Colonic mucosa (tissue), 4 donors: ENCODE measurements at regions not wholly inside any gene's neighbourhood (a gene's known extent, or its start where the extent isn't known, plus 50 kb on each side); places are given as distances from the start of the nearest gene placed in this dataset.

ENCODE experiments used
- DNase-seq: peaks from one replicate; pipeline ENCODE4 v3.0.0-alpha.2; 2020
- H3K27ac ChIP-seq: fragments of 200-600 bp; one replicate; pipeline ENCODE4 v1.8.0; 2021
- H3K27me3 ChIP-seq: fragments of 200-600 bp; one replicate; pipeline ENCODE4 v1.8.0; 2021
- H3K36me3 ChIP-seq: fragments of 200-600 bp; one replicate; pipeline ENCODE4 v1.8.0; 2021
- H3K4me1 ChIP-seq: fragments of 200-600 bp; one replicate; pipeline ENCODE4 v1.8.0; 2021; ENCODE audit warnings: mild to moderate bottlenecking
- H3K4me3 ChIP-seq: fragments of 200-600 bp; one replicate; pipeline ENCODE4 v1.8.0; 2021
- H3K9ac ChIP-seq, 2 donors: one replicate each; pipeline ENCODE4 v1.7.0; 2013; ENCODE audit warnings: control low read depth in 2 of 2, low read depth in 2 of 2, low read length in 2 of 2
- H3K9me3 ChIP-seq: fragments of 200-600 bp; one replicate; pipeline ENCODE4 v1.8.0; 2021
- intact Hi-C: fragments of 100-400 bp; cut with DNase I; formaldehyde crosslinking; loops from one replicate; pipeline ENCODE4 v1.14.1; 2022
- TF ChIP-seq, protein P1 (sequence below): fragments of 200-600 bp; IDR thresholded peaks from one replicate; pipeline ENCODE4 v1.8.0; 2022; ENCODE audit warnings: antibody characterized with exemption, mild to moderate bottlenecking
- donor health status: healthy.
- donor health status: DM: no; HTN: no; CAD: no.
- donor health status: DM: no; HTN: no; CAD: no.

DNA sequence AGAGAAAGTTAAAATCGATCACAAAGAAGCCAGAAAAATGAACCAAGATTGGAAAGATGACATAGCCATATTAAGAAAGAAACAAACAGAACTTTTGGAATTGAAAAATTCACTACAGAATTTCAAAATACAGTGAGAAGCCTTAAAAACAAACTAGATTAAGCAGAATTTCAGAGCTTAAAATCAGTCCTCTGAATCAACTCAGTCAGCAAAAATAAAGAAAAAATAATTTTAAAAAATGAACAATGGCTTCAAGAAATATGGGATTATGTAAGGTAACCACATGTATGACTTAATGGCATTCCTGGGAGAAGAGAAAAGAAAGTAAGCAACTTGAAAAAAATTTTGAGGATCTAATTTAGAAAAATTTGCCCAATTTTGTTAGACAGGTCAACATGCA, 696.2 kb downstream of the TSN start:
- Histone ChIP-seq H3K36me3 (no peaks in the 10 kb centered on the region), H3K27ac (no peak overlapping the region), H3K27me3 (no peaks in the 10 kb centered on the region), H3K4me1 (no peaks in the 10 kb centered on the region), H3K4me3 (no peak overlapping the region), H3K9ac (no peak overlapping the region), H3K9me3 (no peaks in the 10 kb centered on the region)
- DNase-seq, result no peak
- TF ChIP-seq, protein P1, sequence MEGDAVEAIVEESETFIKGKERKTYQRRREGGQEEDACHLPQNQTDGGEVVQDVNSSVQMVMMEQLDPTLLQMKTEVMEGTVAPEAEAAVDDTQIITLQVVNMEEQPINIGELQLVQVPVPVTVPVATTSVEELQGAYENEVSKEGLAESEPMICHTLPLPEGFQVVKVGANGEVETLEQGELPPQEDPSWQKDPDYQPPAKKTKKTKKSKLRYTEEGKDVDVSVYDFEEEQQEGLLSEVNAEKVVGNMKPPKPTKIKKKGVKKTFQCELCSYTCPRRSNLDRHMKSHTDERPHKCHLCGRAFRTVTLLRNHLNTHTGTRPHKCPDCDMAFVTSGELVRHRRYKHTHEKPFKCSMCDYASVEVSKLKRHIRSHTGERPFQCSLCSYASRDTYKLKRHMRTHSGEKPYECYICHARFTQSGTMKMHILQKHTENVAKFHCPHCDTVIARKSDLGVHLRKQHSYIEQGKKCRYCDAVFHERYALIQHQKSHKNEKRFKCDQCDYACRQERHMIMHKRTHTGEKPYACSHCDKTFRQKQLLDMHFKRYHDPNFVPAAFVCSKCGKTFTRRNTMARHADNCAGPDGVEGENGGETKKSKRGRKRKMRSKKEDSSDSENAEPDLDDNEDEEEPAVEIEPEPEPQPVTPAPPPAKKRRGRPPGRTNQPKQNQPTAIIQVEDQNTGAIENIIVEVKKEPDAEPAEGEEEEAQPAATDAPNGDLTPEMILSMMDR, result no peak
- intact Hi-C loops, result loop anchor here (5.0 kb wide), 2 partner anchors 474 to 639 kb away; no protein-coding TSS in a partner anchor

DNA sequence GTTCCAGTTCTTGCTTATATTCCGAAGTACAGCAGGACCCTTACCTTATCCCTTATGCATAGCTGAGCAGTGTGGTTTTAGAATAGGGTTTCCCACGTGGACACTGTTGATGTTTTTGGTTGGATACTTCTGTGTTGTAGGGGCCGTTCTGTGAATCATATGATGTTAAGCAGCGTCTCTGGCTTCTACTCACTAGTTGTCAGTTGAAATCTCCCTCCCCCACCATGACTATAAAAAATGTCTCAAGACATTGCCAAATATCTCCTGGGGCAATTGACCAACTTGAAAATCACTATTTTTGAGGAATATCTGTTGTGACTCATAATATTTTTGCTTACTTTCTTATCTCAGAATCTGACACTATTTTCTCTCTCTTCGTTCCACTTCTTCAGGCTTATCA, 713.7 kb downstream of the TSN start:
- no peak for DNase-seq
- Histone ChIP-seq H3K36me3 (no peaks in the 10 kb centered on the region), H3K4me1 (no peaks in the 10 kb centered on the region), H3K9me3 (no peaks in the 10 kb centered on the region), H3K27ac (no peak overlapping the region), H3K4me3 (no peak overlapping the region), H3K27me3 (no peaks in the 10 kb centered on the region), H3K9ac (no peak overlapping the region)
- TF ChIP-seq, protein P1, result no peak
- intact Hi-C loops, result no loop called here

DNA sequence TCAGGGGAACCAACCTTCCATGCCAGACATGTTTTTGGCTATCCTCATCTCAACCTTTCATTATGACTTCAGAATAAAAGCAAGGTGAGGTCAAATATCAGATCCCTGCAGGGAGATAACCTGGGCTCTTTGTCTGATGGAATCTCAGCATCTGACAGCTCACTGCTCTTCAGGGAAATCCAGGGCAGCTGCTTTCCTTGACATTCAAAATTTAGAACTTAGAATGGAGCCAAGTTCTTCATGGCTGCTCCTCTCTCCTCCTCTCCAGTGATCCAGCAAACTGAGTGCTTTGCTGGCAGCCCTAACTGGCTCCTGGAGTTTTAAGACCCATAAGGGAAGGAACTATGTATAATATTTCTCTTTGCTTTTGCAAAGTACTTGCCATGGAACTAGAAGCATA, 716.3 kb downstream of the TSN start:
- H3K9me3 ChIP-seq, result no peaks in the 10 kb centered on the region
- no peak overlapping the region for H3K27ac ChIP-seq
- no peak overlapping the region for H3K4me3 ChIP-seq
- DNase-seq, result no peak
- TF ChIP-seq, protein P1, result no peak
- H3K9ac ChIP-seq, result no peak overlapping the region
- H3K4me1 ChIP-seq, result no peaks in the 10 kb centered on the region
- no peaks in the 10 kb centered on the region for H3K36me3 ChIP-seq
- no peaks in the 10 kb centered on the region for H3K27me3 ChIP-seq
- intact Hi-C loops, result no loop called here

DNA sequence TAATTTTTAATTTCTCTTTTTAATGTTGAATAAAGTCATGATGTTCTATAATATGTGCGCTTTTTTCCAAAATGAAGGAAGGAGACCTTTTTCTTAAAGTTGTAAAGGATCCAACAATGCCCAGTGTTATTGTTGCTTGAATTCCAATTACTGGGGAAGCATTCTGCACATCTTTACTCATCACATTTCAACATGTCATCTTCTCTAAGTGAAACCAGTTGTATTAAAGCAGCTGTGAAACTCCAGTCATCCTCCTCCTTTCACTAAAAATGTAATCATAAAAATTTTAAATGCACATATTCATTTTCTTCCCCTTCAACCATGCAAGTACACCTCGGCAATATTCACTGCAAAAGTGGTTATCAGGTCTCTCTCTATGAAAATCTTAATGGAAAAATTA, 722.7 kb downstream of the TSN start:
- intact Hi-C loops, result no loop called here
- Histone ChIP-seq H3K9me3 (no peaks in the 10 kb centered on the region), H3K36me3 (no peaks in the 10 kb centered on the region), H3K4me3 (no peak overlapping the region), H3K4me1 (no peaks in the 10 kb centered on the region), H3K27ac (no peak overlapping the region), H3K9ac (no peak overlapping the region), H3K27me3 (no peaks in the 10 kb centered on the region)
- TF ChIP-seq, protein P1, result no peak
- DNase-seq, result no peak

GRCh38 chr2:122478771-122479170, 723.3 kb downstream of the TSN start:
- no peak for DNase-seq
- H3K9me3 ChIP-seq, result no peaks in the 10 kb centered on the region
- intact Hi-C loops, result no loop called here
- H3K9ac ChIP-seq, result no peak overlapping the region
- no peaks in the 10 kb centered on the region for H3K27me3 ChIP-seq
- TF ChIP-seq, protein P1, result no peak
- H3K4me1 ChIP-seq, result no peaks in the 10 kb centered on the region
- H3K27ac ChIP-seq, result no peak overlapping the region
- no peaks in the 10 kb centered on the region for H3K36me3 ChIP-seq
- no peak overlapping the region for H3K4me3 ChIP-seq
